WTC11 (cell line): ENCODE measurements at regions not wholly inside any gene's neighbourhood (a gene's known extent, or its start where the extent isn't known, plus 50 kb on each side); places are given as distances from the start of the nearest gene placed in this dataset.

Experiments used
- CREB1 ChIP-seq: sonication (generic); formaldehyde crosslinking; IDR thresholded peaks from 2 replicates; pipeline ENCODE4 v1.8.0; 2023; ENCODE audit warnings: mild to moderate bottlenecking, missing genetic modification reagents
- FOXK1 ChIP-seq: sonication (generic); formaldehyde crosslinking; IDR thresholded peaks from 2 replicates; pipeline ENCODE4 v1.8.0; 2022; ENCODE audit warnings: mild to moderate bottlenecking, moderate library complexity, missing genetic modification reagents
- MXD4 ChIP-seq: fragments of 250-450 bp; sonication (Bioruptor Pico); IDR thresholded peaks from 2 replicates; pipeline ENCODE4 v1.8.0; 2021; ENCODE audit warnings: mild to moderate bottlenecking, moderate library complexity, borderline replicate concordance
- MYBL2 ChIP-seq: sonication (generic); formaldehyde crosslinking; IDR thresholded peaks from 2 replicates; pipeline ENCODE4 v1.8.1; 2023; ENCODE audit warnings: mild to moderate bottlenecking, moderate library complexity, missing genetic modification reagents
- NR2C2 ChIP-seq: sonication (generic); formaldehyde crosslinking; IDR thresholded peaks from 2 replicates; pipeline ENCODE4 v1.8.0; 2022; ENCODE audit warnings: mild to moderate bottlenecking, missing genetic modification reagents
- SMAD3 ChIP-seq: sonication (generic); formaldehyde crosslinking; IDR thresholded peaks from 2 replicates; pipeline ENCODE4 v1.8.0; 2022; ENCODE audit warnings: missing genetic modification reagents, mild to moderate bottlenecking, borderline replicate concordance
- ZBTB21 ChIP-seq: sonication (generic); formaldehyde crosslinking; IDR thresholded peaks from 2 replicates; pipeline ENCODE4 v1.8.1; 2023; ENCODE audit warnings: mild to moderate bottlenecking, missing genetic modification reagents, borderline replicate concordance
- ZNF232 ChIP-seq: sonication (generic); formaldehyde crosslinking; IDR thresholded peaks from 2 replicates; pipeline ENCODE4 v1.8.0; 2022; ENCODE audit warnings: mild to moderate bottlenecking, missing genetic modification reagents
- TF ChIP-seq, protein P1 (sequence below): fragments of 200-600 bp; IDR thresholded peaks from 2 replicates; pipeline ENCODE4 v1.8.0; 2022; ENCODE audit warnings: antibody characterized with exemption
- TF ChIP-seq, protein P2 (sequence below): sonication (generic); formaldehyde crosslinking; IDR thresholded peaks from 2 replicates; pipeline ENCODE4 v1.8.0; 2022; ENCODE audit warnings: missing genetic modification reagents
- TF ChIP-seq, protein P3 (sequence below): sonication (generic); formaldehyde crosslinking; IDR thresholded peaks from 2 replicates; pipeline ENCODE4 v1.8.0; 2022; ENCODE audit warnings: mild to moderate bottlenecking, missing genetic modification reagents
- TF ChIP-seq, protein P4 (sequence below): fragments of 250-450 bp; sonication (Bioruptor Pico); IDR thresholded peaks from 2 replicates; pipeline ENCODE4 v2.1.2; 2022; ENCODE audit warnings: mild to moderate bottlenecking, moderate library complexity
- TF ChIP-seq, protein P5 (sequence below): sonication (generic); formaldehyde crosslinking; conservative IDR thresholded peaks from 2 replicates; pipeline ENCODE4 v1.8.1; 2022; ENCODE audit warnings: mild to moderate bottlenecking, missing genetic modification reagents
- TF ChIP-seq, protein P6 (sequence below): sonication (generic); formaldehyde crosslinking; IDR thresholded peaks from 2 replicates; pipeline ENCODE4 v1.8.0; 2022; ENCODE audit warnings: mild to moderate bottlenecking, missing genetic modification reagents

DNA sequence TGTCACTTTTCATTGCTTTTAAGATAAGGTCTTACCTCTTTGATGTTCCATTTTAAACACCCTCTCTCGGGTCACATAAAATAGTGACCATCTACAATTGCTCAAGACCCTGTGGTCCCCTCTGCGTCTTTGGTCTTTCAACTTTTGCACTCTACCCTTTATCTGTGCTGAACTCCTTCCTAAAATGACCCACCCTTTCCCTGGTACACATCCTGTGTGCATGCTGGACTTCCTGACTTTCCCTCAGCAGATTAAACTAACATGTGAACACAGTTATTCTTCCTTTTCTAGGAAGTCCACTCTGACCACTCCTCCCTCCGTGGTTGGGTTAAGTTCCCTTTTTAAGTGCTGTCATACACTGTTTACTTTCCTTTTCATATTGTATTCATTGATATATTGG lies 414.2 kb downstream of the GABRB3 start:
- TF ChIP-seq CREB1 (no peak), MYBL2 (CRISPR knock-in tag) (no peak), SMAD3 (no peak), ZBTB21 (CRISPR knock-in tag) (no peak), NR2C2 (CRISPR knock-in tag) (no peak), FOXK1 (CRISPR knock-in tag) (no peak), MXD4 (CRISPR knock-in tag) (no peak), ZNF232 (CRISPR knock-in tag) (no peak)
- TF ChIP-seq, protein P1, sequence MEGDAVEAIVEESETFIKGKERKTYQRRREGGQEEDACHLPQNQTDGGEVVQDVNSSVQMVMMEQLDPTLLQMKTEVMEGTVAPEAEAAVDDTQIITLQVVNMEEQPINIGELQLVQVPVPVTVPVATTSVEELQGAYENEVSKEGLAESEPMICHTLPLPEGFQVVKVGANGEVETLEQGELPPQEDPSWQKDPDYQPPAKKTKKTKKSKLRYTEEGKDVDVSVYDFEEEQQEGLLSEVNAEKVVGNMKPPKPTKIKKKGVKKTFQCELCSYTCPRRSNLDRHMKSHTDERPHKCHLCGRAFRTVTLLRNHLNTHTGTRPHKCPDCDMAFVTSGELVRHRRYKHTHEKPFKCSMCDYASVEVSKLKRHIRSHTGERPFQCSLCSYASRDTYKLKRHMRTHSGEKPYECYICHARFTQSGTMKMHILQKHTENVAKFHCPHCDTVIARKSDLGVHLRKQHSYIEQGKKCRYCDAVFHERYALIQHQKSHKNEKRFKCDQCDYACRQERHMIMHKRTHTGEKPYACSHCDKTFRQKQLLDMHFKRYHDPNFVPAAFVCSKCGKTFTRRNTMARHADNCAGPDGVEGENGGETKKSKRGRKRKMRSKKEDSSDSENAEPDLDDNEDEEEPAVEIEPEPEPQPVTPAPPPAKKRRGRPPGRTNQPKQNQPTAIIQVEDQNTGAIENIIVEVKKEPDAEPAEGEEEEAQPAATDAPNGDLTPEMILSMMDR = no peak
- TF ChIP-seq, protein P2, sequence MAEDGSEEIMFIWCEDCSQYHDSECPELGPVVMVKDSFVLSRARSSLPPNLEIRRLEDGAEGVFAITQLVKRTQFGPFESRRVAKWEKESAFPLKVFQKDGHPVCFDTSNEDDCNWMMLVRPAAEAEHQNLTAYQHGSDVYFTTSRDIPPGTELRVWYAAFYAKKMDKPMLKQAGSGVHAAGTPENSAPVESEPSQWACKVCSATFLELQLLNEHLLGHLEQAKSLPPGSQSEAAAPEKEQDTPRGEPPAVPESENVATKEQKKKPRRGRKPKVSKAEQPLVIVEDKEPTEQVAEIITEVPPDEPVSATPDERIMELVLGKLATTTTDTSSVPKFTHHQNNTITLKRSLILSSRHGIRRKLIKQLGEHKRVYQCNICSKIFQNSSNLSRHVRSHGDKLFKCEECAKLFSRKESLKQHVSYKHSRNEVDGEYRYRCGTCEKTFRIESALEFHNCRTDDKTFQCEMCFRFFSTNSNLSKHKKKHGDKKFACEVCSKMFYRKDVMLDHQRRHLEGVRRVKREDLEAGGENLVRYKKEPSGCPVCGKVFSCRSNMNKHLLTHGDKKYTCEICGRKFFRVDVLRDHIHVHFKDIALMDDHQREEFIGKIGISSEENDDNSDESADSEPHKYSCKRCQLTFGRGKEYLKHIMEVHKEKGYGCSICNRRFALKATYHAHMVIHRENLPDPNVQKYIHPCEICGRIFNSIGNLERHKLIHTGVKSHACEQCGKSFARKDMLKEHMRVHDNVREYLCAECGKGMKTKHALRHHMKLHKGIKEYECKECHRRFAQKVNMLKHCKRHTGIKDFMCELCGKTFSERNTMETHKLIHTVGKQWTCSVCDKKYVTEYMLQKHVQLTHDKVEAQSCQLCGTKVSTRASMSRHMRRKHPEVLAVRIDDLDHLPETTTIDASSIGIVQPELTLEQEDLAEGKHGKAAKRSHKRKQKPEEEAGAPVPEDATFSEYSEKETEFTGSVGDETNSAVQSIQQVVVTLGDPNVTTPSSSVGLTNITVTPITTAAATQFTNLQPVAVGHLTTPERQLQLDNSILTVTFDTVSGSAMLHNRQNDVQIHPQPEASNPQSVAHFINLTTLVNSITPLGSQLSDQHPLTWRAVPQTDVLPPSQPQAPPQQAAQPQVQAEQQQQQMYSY (CRISPR knock-in tag) = no peak
- TF ChIP-seq, protein P3, sequence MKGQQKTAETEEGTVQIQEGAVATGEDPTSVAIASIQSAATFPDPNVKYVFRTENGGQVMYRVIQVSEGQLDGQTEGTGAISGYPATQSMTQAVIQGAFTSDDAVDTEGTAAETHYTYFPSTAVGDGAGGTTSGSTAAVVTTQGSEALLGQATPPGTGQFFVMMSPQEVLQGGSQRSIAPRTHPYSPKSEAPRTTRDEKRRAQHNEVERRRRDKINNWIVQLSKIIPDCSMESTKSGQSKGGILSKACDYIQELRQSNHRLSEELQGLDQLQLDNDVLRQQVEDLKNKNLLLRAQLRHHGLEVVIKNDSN (CRISPR knock-in tag) = no peak
- TF ChIP-seq, protein P4, sequence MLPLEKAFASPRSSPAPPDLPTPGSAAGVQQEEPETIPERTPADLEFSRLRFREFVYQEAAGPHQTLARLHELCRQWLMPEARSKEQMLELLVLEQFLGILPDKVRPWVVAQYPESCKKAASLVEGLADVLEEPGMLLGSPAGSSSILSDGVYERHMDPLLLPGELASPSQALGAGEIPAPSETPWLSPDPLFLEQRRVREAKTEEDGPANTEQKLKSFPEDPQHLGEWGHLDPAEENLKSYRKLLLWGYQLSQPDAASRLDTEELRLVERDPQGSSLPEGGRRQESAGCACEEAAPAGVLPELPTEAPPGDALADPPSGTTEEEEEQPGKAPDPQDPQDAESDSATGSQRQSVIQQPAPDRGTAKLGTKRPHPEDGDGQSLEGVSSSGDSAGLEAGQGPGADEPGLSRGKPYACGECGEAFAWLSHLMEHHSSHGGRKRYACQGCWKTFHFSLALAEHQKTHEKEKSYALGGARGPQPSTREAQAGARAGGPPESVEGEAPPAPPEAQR = no peak
- TF ChIP-seq, protein P5, sequence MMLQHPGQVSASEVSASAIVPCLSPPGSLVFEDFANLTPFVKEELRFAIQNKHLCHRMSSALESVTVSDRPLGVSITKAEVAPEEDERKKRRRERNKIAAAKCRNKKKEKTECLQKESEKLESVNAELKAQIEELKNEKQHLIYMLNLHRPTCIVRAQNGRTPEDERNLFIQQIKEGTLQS = no peak
- TF ChIP-seq, protein P6, sequence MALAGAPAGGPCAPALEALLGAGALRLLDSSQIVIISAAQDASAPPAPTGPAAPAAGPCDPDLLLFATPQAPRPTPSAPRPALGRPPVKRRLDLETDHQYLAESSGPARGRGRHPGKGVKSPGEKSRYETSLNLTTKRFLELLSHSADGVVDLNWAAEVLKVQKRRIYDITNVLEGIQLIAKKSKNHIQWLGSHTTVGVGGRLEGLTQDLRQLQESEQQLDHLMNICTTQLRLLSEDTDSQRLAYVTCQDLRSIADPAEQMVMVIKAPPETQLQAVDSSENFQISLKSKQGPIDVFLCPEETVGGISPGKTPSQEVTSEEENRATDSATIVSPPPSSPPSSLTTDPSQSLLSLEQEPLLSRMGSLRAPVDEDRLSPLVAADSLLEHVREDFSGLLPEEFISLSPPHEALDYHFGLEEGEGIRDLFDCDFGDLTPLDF (CRISPR knock-in tag) = no peak
